Stomach (tissue), 8 donors: ENCODE measurements at regions not wholly inside any gene's neighbourhood (a gene's known extent, or its start where the extent isn't known, plus 50 kb on each side); places are given as distances from the start of the nearest gene placed in this dataset.

Source experiments
- DNase-seq, 2 donors: peaks; one replicate each; pipeline versions ENCODE4 v3.0.0 to v3.0.0-alpha.2; 2013 to 2019
- H3K27ac ChIP-seq, 5 donors: fragments of 200-600 bp in 4 of 5; sonication (generic) in 4 of 5; one replicate each; pipeline ENCODE4 v1.5.1; 2013 to 2019; ENCODE audit warnings: mild to moderate bottlenecking in 1 of 5, moderate library complexity in 1 of 5
- H3K27me3 ChIP-seq, 3 donors: fragments of 200-600 bp; sonication (generic); one replicate each; pipeline ENCODE4 v1.5.1; 2017 to 2019; ENCODE audit warnings: mixed run types in 1 of 3
- H3K36me3 ChIP-seq, 4 donors: fragments of 200-600 bp; sonication (generic); 1 replicate in 3 of 4; 2 replicates in 1 of 4; pipeline ENCODE4 v1.5.1; 2016 to 2019
- H3K4me1 ChIP-seq, 4 donors: fragments of 200-600 bp; sonication (generic); one replicate each; pipeline ENCODE4 v1.5.1; 2016 to 2019
- H3K4me3 ChIP-seq, 4 donors: fragments of 200-600 bp; sonication (generic) in 3 of 4; one replicate each; pipeline ENCODE4 v1.5.1; 2016 to 2019; ENCODE audit warnings: mild to moderate bottlenecking in 1 of 4
- H3K9me3 ChIP-seq, 4 donors: fragments of 200-600 bp; sonication (generic); one replicate each; pipeline ENCODE4 v1.5.1; 2016 to 2019
- EP300 ChIP-seq: sonication (generic); formaldehyde crosslinking; IDR thresholded peaks from one replicate; pipeline ENCODE4 v1.6.1; 2017; ENCODE audit warnings: antibody characterized with exemption
- POLR2A ChIP-seq, 4 donors: fragments of 450-650 bp; IDR thresholded peaks; one replicate each; pipeline ENCODE4 v1.6.1; 2016; ENCODE audit warnings: antibody characterized with exemption in 4 of 4, control low read depth in 2 of 4, mild to moderate bottlenecking in 1 of 4, moderate library complexity in 1 of 4
- POLR2AphosphoS5 ChIP-seq, 3 donors: sonication (generic); formaldehyde crosslinking; IDR thresholded peaks; one replicate each; pipeline ENCODE4 v1.6.1; 2016; ENCODE audit warnings: antibody characterized with exemption in 3 of 3
- WGBS, 5 donors: extraction: QIAGEN DNeasy Blood & Tissue Kit in 3 of 5; methylation state at CpG; one replicate each; pipeline versions ENCODE4 v1.1.5 to v1.1.7; 2013 to 2018; 5-methylcytosine and 5-hydroxymethylcytosine counted together
- intact Hi-C: fragments of 100-400 bp; cut with DNase I; formaldehyde crosslinking; loops from one replicate; pipeline ENCODE4 v1.15.1; 2023; ENCODE audit warnings: low total_unique reads
- TF ChIP-seq, protein P1 (sequence below), 7 experiments: fragments of 450-650 bp in 4 of 7; fragments of 200-600 bp in 3 of 7; sonication (generic) in 3 of 7; IDR thresholded peaks; one replicate each; pipeline ENCODE4 v1.5.1; 2016 to 2019; ENCODE audit warnings: antibody characterized with exemption in 7 of 7, control low read depth in 2 of 7, mild to moderate bottlenecking in 1 of 7
- donor health status: healthy with polysubstance abuse.
- donor health status: Bipolar disorder and iron deficiency.
- donor health status: healthy.

DNA sequence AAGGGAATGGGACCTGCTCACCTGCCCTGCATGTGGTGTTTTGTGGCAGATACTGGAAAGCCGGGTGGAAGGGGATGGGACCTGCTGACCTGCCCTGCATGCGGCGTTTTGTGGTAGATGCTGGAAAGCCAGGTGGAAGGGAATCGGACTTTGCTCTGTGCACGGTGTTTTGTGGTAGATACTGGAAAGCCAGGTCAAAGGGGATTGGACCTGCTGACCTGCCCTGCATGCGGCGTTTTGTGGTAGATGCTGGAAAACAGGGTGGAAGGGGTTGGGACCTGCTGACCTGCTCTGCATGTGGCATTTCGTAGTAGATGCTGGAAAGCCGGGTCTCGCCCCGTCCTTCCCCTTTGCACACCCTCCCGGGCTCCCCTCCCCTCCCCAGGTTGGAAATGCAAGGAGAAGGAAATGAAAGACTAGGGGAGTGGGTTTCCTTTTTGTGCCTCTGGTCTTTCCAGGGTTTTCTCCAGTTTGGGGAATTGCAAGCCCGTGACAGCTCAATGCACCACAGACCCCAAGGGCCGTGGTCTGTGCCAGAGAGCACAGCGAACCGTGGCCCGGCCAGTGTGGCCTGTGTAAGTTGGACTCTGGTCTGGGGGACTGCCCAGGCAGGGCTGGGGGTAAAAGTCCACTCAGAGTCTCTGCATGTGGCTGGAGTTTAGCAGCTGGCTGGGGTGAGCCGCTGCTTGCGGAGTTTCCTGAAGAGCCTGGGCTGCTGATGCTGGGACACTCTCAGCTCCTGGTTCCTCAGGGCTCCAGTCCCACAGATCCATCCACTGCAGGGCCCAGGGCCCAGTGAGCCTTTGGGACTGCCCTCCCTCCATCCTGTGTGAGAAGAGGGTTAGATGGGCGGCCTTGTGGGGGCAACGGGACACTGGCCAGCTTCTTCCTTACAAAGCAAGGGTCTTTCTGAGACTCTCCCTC is 105.5 kb downstream of the CRYAA start:
- H3K4me1 ChIP-seq, result peaks cover 0 to 12% (median 0%) of the 10 kb centered on the region in 4 donors
- TF ChIP-seq, protein P1, sequence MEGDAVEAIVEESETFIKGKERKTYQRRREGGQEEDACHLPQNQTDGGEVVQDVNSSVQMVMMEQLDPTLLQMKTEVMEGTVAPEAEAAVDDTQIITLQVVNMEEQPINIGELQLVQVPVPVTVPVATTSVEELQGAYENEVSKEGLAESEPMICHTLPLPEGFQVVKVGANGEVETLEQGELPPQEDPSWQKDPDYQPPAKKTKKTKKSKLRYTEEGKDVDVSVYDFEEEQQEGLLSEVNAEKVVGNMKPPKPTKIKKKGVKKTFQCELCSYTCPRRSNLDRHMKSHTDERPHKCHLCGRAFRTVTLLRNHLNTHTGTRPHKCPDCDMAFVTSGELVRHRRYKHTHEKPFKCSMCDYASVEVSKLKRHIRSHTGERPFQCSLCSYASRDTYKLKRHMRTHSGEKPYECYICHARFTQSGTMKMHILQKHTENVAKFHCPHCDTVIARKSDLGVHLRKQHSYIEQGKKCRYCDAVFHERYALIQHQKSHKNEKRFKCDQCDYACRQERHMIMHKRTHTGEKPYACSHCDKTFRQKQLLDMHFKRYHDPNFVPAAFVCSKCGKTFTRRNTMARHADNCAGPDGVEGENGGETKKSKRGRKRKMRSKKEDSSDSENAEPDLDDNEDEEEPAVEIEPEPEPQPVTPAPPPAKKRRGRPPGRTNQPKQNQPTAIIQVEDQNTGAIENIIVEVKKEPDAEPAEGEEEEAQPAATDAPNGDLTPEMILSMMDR (IDR thresholded peaks at IDR 0.05), result no peak
- no peak for TF ChIP-seq POLR2AphosphoS5 (IDR thresholded peaks at IDR 0.05)
- no peak for TF ChIP-seq EP300
- no peak for TF ChIP-seq POLR2A (IDR thresholded peaks at IDR 0.05)
- no peaks in the 10 kb centered on the region for H3K36me3 ChIP-seq
- peak in 1 of 2 donors; percentile 58 for DNase-seq
- H3K27ac ChIP-seq, result no peak overlapping the region
- no peaks in the 10 kb centered on the region for H3K9me3 ChIP-seq
- intact Hi-C loops, result no loop called here
- 71 to 81% (median 79%) methylated on average over 19 to 21 of the region's 21 CpGs for WGBS, 5 donors
- peaks cover 0 to 91% (median 0%) of the 10 kb centered on the region in 3 donors for H3K27me3 ChIP-seq
- H3K4me3 ChIP-seq, result no peak overlapping the region

DNA sequence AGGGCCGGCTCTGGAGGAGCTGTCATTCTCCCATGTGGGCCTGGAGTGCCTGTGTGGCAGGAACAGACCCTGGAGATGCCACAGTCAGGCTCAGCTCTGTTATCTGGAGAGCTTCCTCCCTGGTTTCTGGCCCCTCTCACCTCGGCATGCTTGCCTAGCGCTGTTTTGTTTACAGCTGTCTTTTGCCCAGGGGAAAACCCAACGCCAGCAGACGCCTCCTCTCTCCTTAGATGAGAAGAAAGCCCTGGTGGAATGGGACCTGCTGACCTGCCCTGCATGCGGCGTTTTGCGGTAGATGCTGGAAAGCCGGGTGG is 104.9 kb downstream of the CRYAA start:
- Histone ChIP-seq H3K4me1 (peaks cover 0 to 12% (median 0%) of the 10 kb centered on the region in 4 donors), H3K9me3 (no peaks in the 10 kb centered on the region), H3K27ac (no peak overlapping the region), H3K36me3 (no peaks in the 10 kb centered on the region), H3K27me3 (peaks cover 0 to 85% (median 0%) of the 10 kb centered on the region in 3 donors), H3K4me3 (no peak overlapping the region)
- no peak for DNase-seq
- no peak for TF ChIP-seq EP300
- TF ChIP-seq, protein P1 (IDR thresholded peaks at IDR 0.05), result no peak
- TF ChIP-seq POLR2AphosphoS5 (IDR thresholded peaks at IDR 0.05), result no peak
- no peak for TF ChIP-seq POLR2A (IDR thresholded peaks at IDR 0.05)
- WGBS, 5 donors, result 53 to 66% (median 64%) methylated on average over 9 of the region's 9 CpGs
- intact Hi-C loops, result no loop called here

DNA sequence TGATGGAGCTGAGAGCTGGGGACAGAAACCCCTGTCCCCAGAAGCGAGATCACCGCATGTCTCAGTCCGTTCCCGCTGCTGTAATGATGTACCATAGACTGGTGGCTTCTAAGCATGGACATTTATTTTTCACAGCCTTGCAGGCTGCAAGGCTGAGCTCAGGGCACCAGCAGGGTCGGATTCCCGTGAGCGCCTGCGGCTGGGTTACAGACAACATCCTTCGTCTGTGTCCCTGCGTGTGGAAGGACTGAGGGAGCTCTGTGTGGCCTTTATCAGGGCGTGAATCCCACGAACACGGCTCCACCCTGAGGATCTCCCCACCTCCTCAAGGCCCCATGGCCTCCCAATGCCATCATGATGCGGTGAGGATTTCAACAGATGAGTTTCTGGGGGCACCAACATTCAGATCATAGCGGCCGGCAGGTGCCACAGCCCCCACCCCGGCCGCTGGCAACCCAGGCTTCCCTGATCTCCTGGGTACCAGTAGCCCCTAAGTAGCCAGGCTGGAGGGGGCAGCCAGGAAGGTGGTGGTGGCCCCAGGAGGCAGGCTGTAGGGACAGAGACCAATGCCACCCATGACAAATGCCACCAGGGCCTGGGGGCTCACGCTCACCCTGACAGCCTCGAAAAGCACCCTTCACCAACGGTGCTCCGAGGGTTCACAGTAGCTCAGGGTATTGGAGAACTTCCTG is 104.4 kb downstream of the CRYAA start:
- TF ChIP-seq POLR2AphosphoS5 (IDR thresholded peaks at IDR 0.05) (no peak), EP300 (no peak), POLR2A (IDR thresholded peaks at IDR 0.05) (no peak)
- TF ChIP-seq, protein P1 (IDR thresholded peaks at IDR 0.05), result no peak
- intact Hi-C loops, result no loop called here
- peaks cover 0 to 12% (median 0%) of the 10 kb centered on the region in 4 donors for H3K4me1 ChIP-seq
- H3K9me3 ChIP-seq, result no peaks in the 10 kb centered on the region
- no peak overlapping the region for H3K4me3 ChIP-seq
- H3K27me3 ChIP-seq, result peaks cover 0 to 80% (median 0%) of the 10 kb centered on the region in 3 donors
- H3K36me3 ChIP-seq, result no peaks in the 10 kb centered on the region
- 89 to 93% (median 92%) methylated on average over 20 to 22 of the region's 22 CpGs for WGBS, 5 donors
- DNase-seq, result no peak
- H3K27ac ChIP-seq, result no peak overlapping the region

DNA sequence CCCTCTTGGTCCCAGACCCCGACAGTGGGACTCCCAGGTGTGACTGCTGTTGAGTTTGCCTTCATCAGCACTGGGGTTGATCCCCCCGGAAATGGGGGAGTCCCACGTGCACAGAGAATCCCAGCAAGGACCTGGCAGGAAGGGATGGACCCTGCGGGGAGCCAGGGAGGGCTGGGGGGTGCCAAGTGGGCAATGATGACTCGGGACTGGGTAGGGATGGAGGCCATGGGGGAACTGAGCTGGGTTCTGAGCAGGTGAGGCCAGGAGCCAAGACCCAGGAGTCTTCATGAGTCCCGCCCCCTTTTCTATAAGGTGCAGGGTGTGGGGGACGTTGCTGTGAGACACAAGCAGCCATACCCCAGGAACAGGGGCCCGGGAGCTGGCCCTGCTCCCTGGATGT is 103.8 kb downstream of the CRYAA start:
- WGBS, 5 donors, result 84 to 93% (median 88%) methylated on average over 3 to 8 of the region's 8 CpGs
- TF ChIP-seq POLR2A (IDR thresholded peaks at IDR 0.05) (no peak), EP300 (no peak), POLR2AphosphoS5 (IDR thresholded peaks at IDR 0.05) (no peak)
- Histone ChIP-seq H3K27me3 (peaks cover 0 to 76% (median 0%) of the 10 kb centered on the region in 3 donors), H3K4me3 (no peak overlapping the region), H3K36me3 (no peaks in the 10 kb centered on the region), H3K9me3 (no peaks in the 10 kb centered on the region), H3K4me1 (peaks cover 0 to 10% (median 0%) of the 10 kb centered on the region in 4 donors), H3K27ac (no peak overlapping the region)
- intact Hi-C loops, result no loop called here
- no peak for DNase-seq
